Ecto neural progenitor cell (in vitro differentiated cells): ENCODE measurements at regions not wholly inside any gene's neighbourhood (a gene's known extent, or its start where the extent isn't known, plus 50 kb on each side); places are given as distances from the start of the nearest gene placed in this dataset.
"Not testable (repeated sequence)": the region's sequence is repeated elsewhere in the genome, so short reads cannot be mapped to it uniquely, and the experiment has no call there.

Experiments used
- DNase-seq: peaks from one replicate; pipeline ENCODE4 v3.0.0-alpha.2; 2018; ENCODE audit warnings: low spot score

GRCh38 chr17:22138861-22139469, 446.6 kb downstream of the KCNJ18 start:
- no peak for DNase-seq

DNA sequence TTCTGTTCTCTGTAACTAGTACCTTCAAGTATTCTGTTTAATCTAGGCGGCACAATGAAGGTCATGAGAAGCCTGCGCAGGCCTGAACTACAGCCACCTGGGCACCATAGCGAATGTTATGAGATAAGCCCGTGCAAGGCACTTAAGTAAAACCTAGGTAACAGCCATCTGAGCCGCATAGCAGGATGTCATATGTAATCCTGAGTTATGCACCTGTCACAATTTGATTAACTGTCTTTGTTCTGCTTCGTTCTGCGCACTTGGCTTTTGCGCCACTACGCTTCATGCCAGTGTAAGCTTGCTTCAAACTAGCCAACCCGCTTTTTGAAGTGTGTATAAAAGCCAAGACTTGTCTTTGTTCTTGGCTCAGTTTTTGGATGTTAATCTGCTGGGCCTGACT, 449.8 kb downstream of the KCNJ18 start:
- DNase-seq, result no peak

GRCh38 chr17:22145605-22146178, 453.4 kb downstream of the KCNJ18 start:
- no peak for DNase-seq

DNA sequence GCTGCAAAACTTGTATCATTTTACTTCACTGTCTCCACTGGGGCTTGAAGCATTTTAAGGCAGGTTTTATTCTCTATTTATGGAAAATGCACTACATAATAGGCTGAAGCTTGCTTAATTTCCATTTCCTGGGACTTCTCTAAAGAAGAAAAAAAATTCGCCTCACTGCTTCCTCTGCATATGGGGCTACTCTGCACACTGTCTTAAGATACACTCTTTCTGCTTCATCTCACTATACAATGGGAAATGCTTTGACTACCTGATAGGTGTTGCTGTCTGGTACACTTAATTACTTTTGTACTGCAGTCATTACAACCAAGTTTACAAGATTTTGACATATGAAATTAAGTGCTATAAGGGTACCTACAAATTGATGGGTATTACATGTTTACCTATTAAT, 466.0 kb downstream of the KCNJ18 start:
- DNase-seq, result no peak

DNA sequence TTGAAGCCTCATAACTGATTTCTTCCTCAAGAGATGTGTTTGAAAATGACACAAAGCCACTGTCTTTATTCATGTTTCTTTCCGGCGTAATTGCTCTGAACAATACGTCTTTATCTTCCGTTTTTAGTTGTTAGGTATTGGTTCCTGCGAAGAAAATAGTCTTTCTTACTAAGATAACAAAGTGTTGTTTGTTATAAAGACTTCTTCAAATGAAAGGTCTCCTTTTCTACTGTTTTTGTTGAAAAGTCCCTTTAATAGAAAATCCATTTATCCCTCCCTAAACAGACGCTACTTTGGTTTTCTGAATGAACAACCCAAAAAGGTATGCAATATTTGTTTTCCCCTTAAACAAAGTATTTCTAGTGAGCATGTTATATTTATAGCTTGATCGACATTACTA, 469.1 kb downstream of the KCNJ18 start:
- DNase-seq, result no peak

GRCh38 chr17:22171631-22172030, 479.3 kb downstream of the KCNJ18 start:
- DNase-seq, result no peak

- DNase-seq, result no peak
These were observed 500.8 kb downstream of the KCNJ18 start for GRCh38 chr17:22193113-22193512.

DNA sequence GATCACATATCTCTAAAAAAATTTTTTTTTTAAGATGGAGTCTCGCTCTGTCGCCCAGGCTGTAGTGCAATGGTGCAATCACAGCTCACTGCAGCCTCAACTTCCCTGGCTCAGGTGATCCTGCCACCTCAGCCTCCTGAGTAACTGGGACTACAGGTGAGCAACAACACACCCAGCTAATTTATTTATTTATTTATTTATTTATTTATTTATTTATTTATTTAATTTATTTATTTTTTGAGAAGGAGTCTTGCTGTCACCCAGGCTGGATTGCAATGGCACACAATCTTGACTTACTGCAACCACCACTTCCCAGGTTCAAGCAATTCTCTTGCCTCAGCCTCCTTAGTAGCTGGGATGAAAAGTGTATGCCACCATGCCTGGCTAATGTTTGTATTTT, 507.9 kb downstream of the KCNJ18 start:
- not testable (repeated sequence) for DNase-seq

GRCh38 chr17:22202702-22203101, 510.4 kb downstream of the KCNJ18 start:
- DNase-seq, result no peak

- no peak for DNase-seq
These were observed 510.9 kb downstream of the KCNJ18 start for GRCh38 chr17:22203208-22203715.

DNA sequence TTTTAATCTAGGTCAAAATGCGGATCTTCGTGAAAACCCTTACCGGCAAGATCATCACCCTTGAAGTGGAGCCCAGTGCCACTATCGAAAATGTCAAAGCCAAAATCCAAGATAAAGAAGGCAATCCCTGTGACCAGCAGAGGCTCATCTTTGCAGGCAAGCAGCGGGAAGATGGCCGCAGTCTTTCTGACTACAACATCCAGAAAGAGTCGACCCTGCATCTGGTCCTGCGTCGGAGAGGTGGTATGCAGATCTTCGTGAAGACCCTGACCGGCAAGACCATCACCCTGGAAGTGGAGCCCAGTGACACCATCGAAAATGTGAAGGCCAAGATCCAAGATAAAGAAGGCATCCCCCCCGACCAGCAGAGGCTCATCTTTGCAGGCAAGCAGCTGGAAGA, 511.8 kb downstream of the KCNJ18 start:
- not testable (repeated sequence) for DNase-seq

- not testable (repeated sequence) for DNase-seq
These were observed 517.9 kb downstream of the KCNJ18 start for GRCh38 chr17:22210212-22210611.

- DNase-seq, result not testable (repeated sequence)
These were observed 520.8 kb downstream of the KCNJ18 start for GRCh38 chr17:22213169-22213568.

DNA sequence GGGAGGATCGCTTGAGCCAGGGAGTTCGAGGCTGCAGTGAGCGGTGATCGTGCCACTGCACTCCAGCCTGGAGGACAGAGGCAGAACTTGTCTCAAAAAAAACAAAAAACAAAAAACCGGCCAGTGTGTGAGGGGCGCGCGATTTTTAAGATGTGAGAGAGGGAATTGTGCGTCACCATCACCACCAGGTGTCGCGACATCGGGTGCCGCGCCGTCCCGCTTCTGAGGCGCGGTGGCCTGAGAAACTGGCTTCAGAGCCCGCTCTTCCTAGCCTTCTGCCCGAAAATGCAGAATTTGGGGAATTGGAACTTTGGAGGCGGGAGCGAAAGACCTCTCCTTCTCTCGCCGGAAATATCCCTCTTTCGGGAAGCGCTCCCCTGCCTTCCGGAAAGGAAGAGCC, 524.8 kb downstream of the KCNJ18 start:
- no peak for DNase-seq

DNA sequence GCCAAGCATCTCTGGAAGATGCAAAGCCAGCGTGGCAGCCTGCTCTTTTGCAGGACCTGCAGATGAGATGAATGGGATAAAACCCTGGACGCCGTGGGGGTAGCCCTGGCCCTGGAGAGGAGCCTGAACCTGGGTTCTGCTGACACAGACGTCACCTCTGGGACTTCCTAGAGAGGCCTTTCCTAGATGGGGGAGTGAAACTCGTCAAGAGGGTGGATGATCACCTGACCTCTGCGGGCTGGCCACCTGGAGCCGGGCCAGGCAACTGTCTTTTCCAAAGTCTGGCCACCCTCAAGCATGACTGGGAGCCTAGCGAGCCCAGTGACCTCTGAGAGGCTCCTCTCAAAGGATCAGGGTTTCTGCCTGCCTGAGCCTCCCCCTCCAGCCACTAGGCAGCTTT, 529.0 kb downstream of the KCNJ18 start:
- DNase-seq, result no peak

- not testable (repeated sequence) for DNase-seq
These were observed 534.2 kb downstream of the KCNJ18 start for GRCh38 chr17:22226477-22226876.

- DNase-seq, result not testable (repeated sequence)
These were observed 534.6 kb downstream of the KCNJ18 start for GRCh38 chr17:22226932-22227331.

DNA sequence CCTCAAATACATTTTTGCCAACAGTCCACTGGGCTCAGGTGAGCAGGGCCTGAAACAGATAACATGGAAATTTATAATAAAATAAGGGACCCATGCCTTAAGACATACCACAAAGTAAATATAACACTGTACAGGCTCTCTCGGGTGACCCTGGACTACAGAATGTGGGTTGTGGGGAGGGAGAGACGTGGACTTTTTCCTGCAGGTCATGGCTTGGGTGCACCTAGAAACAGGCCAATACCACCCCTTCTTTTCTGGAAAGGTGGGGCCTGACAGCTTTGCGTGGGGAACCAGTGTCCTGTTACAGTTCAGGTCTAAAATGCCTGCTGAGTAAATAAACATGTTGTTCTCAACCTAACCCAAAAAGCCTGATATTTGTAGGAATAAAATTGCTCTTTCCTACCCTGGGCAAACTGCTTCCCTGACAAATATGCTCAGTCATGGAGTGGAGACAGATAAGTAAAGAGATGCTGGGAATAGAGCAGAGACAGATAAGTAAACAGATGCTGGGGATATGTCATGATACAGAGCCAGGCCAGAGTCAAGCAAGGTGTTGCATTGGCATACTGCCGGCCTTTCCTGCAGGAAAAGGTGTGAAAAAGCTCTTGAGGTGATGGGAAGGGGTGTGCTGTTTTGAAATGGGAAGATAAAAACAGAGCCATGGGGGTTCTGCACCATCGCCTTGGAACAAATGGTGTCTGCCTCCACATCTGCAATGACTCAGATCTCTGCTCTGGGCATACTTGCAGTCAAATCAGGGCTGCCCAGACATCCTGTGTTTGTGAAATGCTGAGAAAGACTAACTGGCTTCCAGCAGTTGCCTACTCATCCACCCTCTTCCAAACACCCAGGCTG, 535.6 kb downstream of the KCNJ18 start:
- not testable (repeated sequence) for DNase-seq

GRCh38 chr17:22229821-22230220, 537.5 kb downstream of the KCNJ18 start:
- not testable (repeated sequence) for DNase-seq

GRCh38 chr17:22233382-22233781, 541.1 kb downstream of the KCNJ18 start:
- DNase-seq, result no peak

- DNase-seq, result no peak
These were observed 550.1 kb downstream of the KCNJ18 start for GRCh38 chr17:22242472-22242871.

- no peak for DNase-seq
These were observed 559.2 kb downstream of the KCNJ18 start for GRCh38 chr17:22251498-22251897.

GRCh38 chr17:22253007-22253406, 560.7 kb downstream of the KCNJ18 start:
- DNase-seq, result no peak
